ENCODE measurements at regions not wholly inside any gene's neighbourhood (a gene's known extent, or its start where the extent isn't known, plus 50 kb on each side); places are given as distances from the start of the nearest gene placed in this dataset.

DNA sequence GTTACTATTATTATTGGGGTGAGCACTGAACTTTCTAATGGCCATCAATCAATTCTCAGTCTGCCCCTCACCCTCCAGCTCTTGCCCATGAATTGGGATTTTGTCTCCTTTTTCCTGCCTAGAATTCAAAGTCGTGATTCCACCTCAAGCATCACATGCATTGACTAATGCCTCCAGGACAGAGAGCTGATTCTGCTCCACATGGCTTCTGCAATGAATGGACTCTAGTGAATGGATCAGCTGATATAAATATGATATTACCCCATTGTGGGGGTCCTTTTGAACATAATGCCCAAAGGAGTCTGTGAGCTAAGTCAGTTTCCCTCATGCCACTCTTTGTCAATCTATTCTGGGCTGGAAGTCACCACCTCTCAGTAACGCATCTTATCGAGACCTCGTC lies 126.4 kb downstream of the OPN5 start:
- CTCF ChIA-PET: no interaction called here
- no peaks in the 10 kb centered on the region for H3K36me3 ChIP-seq (replicated peaks in 1 of 2; ENCODE audit: control insufficient read depth in 1 of 2, insufficient read depth in 2 of 2, low read length in 1 of 2)
- H3K27ac ChIP-seq (ENCODE audit: low read depth in 2 of 2, low read length in 1 of 2): no peak overlapping the region
- WGBS (ENCODE audit: low lambda C conversion rate): 23% methylated on average over 4 of the region's 4 CpGs
- POLR2A ChIA-PET: no interaction called here
- no peaks in the 10 kb centered on the region for H3K9me2 ChIP-seq
- H3F3A ChIP-seq (replicated peaks; ENCODE audit: insufficient read depth): no peaks in the 10 kb centered on the region
- no peaks in the 10 kb centered on the region for H3K4me1 ChIP-seq (ENCODE audit: control insufficient read depth in 1 of 2, insufficient read depth in 2 of 2, low read depth in 1 of 2, low read length in 1 of 2)
- no peak overlapping the region for H3K4me2 ChIP-seq
- no peaks in the 10 kb centered on the region for H4K20me1 ChIP-seq (ENCODE audit: insufficient read depth)
- DNase-seq: no peak
- TF ChIP-seq ELF1 (IDR thresholded peaks at IDR 0.05) (no peak), FOXJ3 (CRISPR knock-in tag; IDR thresholded peaks at IDR 0.05) (no peak)
- H3K9ac ChIP-seq: no peak overlapping the region
- H3K9me3 ChIP-seq: no peaks in the 10 kb centered on the region
- H3K4me3 ChIP-seq (ENCODE audit: low read depth in 2 of 2, low read length in 1 of 2): no peak overlapping the region
- no peak overlapping the region for H2AFZ ChIP-seq (ENCODE audit: low read depth)
- H3K27me3 ChIP-seq (ENCODE audit: insufficient read depth): no peaks in the 10 kb centered on the region
- H3K79me2 ChIP-seq (ENCODE audit: insufficient read depth): no peaks in the 10 kb centered on the region

DNA sequence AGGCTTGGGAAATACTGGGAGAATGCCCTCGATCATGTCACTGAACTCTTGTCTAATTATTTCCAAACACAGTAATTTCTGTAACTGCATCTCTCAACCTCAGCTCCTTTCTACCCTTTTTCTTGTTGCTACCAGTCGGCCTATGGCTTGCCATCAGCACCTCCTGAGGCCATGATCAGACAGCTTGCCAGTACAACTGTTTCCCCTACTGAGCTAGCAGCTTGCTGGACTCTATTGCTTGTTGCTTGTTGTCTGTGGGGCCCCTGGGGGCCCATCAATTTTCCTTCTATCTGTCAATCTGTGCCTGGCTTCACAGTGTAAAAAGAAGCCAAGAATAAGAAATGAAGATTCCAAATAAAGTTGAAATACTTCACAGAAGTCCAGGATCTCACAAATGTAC lies 123.9 kb downstream of the OPN5 start:
- H4K20me1 ChIP-seq (ENCODE audit: insufficient read depth): no peaks in the 10 kb centered on the region
- H3K4me3 ChIP-seq (ENCODE audit: low read depth in 2 of 2, low read length in 1 of 2): no peak overlapping the region
- H3K9me2 ChIP-seq: no peaks in the 10 kb centered on the region
- H3K4me2 ChIP-seq: no peak overlapping the region
- H3K9me3 ChIP-seq: no peaks in the 10 kb centered on the region
- no peaks in the 10 kb centered on the region for H3K27me3 ChIP-seq (ENCODE audit: insufficient read depth)
- CTCF ChIA-PET: interaction anchor here (0.6 kb wide), 1 partner anchor 38 kb away, joined by 3 read pairs; no protein-coding TSS in a partner anchor
- WGBS (ENCODE audit: low lambda C conversion rate): 3% methylated on average over 2 of the region's 2 CpGs
- H3F3A ChIP-seq (replicated peaks; ENCODE audit: insufficient read depth): no peaks in the 10 kb centered on the region
- POLR2A ChIA-PET: no interaction called here
- TF ChIP-seq SMC3 (IDR thresholded peaks at IDR 0.05; ENCODE audit: low read depth, low read length) (no peak), RXRA (IDR thresholded peaks at IDR 0.05; ENCODE audit: borderline replicate concordance, low read depth) (no peak), GATA2 (CRISPR knock-in tag; IDR thresholded peaks at IDR 0.05) (no peak), REST (IDR thresholded peaks at IDR 0.05; ENCODE audit: low read depth, low read length) (no peak), MAX (IDR thresholded peaks at IDR 0.05; ENCODE audit: low read depth) (no peak), FOXJ3 (CRISPR knock-in tag; IDR thresholded peaks at IDR 0.05) (no peak), JUND (IDR thresholded peaks at IDR 0.05) (no peak), ELF1 (IDR thresholded peaks at IDR 0.05) (no peak), MEF2A (IDR thresholded peaks at IDR 0.05; ENCODE audit: borderline replicate concordance, low read depth) (no peak), NRF1 (IDR thresholded peaks at IDR 0.05; ENCODE audit: low read depth, low read length) (no peak), USF1 (IDR thresholded peaks at IDR 0.05; ENCODE audit: borderline replicate concordance, low read depth) (no peak), IRF3 (IDR thresholded peaks at IDR 0.05; ENCODE audit: low read depth, low read length) (no peak)
- TF ChIP-seq, protein P1, sequence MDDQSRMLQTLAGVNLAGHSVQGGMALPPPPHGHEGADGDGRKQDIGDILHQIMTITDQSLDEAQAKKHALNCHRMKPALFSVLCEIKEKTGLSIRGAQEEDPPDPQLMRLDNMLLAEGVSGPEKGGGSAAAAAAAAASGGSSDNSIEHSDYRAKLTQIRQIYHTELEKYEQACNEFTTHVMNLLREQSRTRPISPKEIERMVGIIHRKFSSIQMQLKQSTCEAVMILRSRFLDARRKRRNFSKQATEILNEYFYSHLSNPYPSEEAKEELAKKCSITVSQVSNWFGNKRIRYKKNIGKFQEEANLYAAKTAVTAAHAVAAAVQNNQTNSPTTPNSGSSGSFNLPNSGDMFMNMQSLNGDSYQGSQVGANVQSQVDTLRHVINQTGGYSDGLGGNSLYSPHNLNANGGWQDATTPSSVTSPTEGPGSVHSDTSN (IDR thresholded peaks at IDR 0.05): no peak
- TF ChIP-seq, protein P2, sequence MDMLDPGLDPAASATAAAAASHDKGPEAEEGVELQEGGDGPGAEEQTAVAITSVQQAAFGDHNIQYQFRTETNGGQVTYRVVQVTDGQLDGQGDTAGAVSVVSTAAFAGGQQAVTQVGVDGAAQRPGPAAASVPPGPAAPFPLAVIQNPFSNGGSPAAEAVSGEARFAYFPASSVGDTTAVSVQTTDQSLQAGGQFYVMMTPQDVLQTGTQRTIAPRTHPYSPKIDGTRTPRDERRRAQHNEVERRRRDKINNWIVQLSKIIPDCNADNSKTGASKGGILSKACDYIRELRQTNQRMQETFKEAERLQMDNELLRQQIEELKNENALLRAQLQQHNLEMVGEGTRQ (IDR thresholded peaks at IDR 0.05; ENCODE audit: borderline replicate concordance, low read depth, low read length): no peak
- no peaks in the 10 kb centered on the region for H3K4me1 ChIP-seq (ENCODE audit: control insufficient read depth in 1 of 2, insufficient read depth in 2 of 2, low read depth in 1 of 2, low read length in 1 of 2)
- no peak overlapping the region for H3K9ac ChIP-seq
- no peak overlapping the region for H3K27ac ChIP-seq (ENCODE audit: low read depth in 2 of 2, low read length in 1 of 2)
- no peak overlapping the region for H2AFZ ChIP-seq (ENCODE audit: low read depth)
- no peaks in the 10 kb centered on the region for H3K79me2 ChIP-seq (ENCODE audit: insufficient read depth)
- no peak for DNase-seq
- H3K36me3 ChIP-seq (replicated peaks in 1 of 2; ENCODE audit: control insufficient read depth in 1 of 2, insufficient read depth in 2 of 2, low read length in 1 of 2): no peaks in the 10 kb centered on the region

Data from SK-N-SH (cell line).